DND-41 (cell line): ENCODE measurements at regions not wholly inside any gene's neighbourhood (a gene's known extent, or its start where the extent isn't known, plus 50 kb on each side); places are given as distances from the start of the nearest gene placed in this dataset.
"Not testable (repeated sequence)": the region's sequence is repeated elsewhere in the genome, so short reads cannot be mapped to it uniquely, and the experiment has no call there.

ENCODE experiments used
- ATAC-seq: fragments of 200-7000 bp; cut with Tn5 transposase; 3 replicates; pipeline ENCODE4 v1.9.1; 2021; ENCODE audit warnings: low read depth; ENCODE audit not compliant: insufficient read depth
- DNase-seq: peaks from one replicate; pipeline ENCODE4 v3.0.0-alpha.2; 2020
- H2AFZ ChIP-seq: 2 replicates; pipeline ENCODE4 v1.6.0; 2012; ENCODE audit warnings: low read depth, low read length
- H3K27ac ChIP-seq: 2 replicates; pipeline ENCODE4 v1.5.1; 2012; ENCODE audit warnings: low read length, inconsistent platforms
- H3K27me3 ChIP-seq: fragments of 200-600 bp; sonication (generic); 2 replicates; pipeline ENCODE4 v1.6.0; 2012; ENCODE audit warnings: low read length, mild to moderate bottlenecking, inconsistent platforms; ENCODE audit not compliant: insufficient read depth, poor library complexity
- H3K36me3 ChIP-seq: 2 replicates; pipeline ENCODE4 v1.5.1; 2012; ENCODE audit warnings: low read length, inconsistent platforms; ENCODE audit not compliant: insufficient read depth
- H3K4me1 ChIP-seq: 2 replicates; pipeline ENCODE4 v1.5.1; 2012; ENCODE audit warnings: mild to moderate bottlenecking, low read length; ENCODE audit not compliant: insufficient read depth
- H3K4me2 ChIP-seq: 2 replicates; pipeline ENCODE4 v1.6.0; 2012; ENCODE audit warnings: mild to moderate bottlenecking, moderate library complexity, low read length, inconsistent platforms; ENCODE audit not compliant: insufficient read depth
- H3K4me3 ChIP-seq, 2 experiments: fragments of 200-600 bp in 1 of 2; shearing (Covaris generic) in 1 of 2; 2 replicates each; pipeline ENCODE4 v1.5.1; 2012 to 2016; ENCODE audit warnings: inconsistent platforms in 2 of 2, low read length in 2 of 2, mild to moderate bottlenecking in 2 of 2, low read depth in 1 of 2, moderate library complexity in 1 of 2
- H3K79me2 ChIP-seq: 2 replicates; pipeline ENCODE4 v1.6.0; 2012; ENCODE audit warnings: low read length, inconsistent platforms; ENCODE audit not compliant: insufficient read depth
- H3K9ac ChIP-seq: 2 replicates; pipeline ENCODE4 v1.6.0; 2012; ENCODE audit warnings: low read depth, mild to moderate bottlenecking, inconsistent platforms, low read length, moderate library complexity
- H3K9me3 ChIP-seq: 2 replicates; pipeline ENCODE4 v1.5.1; 2012; ENCODE audit warnings: low read length, moderate library complexity, mild to moderate bottlenecking, inconsistent platforms; ENCODE audit not compliant: insufficient read depth, severe bottlenecking
- H4K20me1 ChIP-seq: 2 replicates; pipeline ENCODE4 v1.6.0; 2012; ENCODE audit warnings: low read length; ENCODE audit not compliant: insufficient read depth
- CTCF ChIP-seq: IDR thresholded peaks from 2 replicates; pipeline ENCODE4 v1.5.1; 2012; ENCODE audit warnings: borderline replicate concordance, low read length, moderate library complexity, mild to moderate bottlenecking; ENCODE audit not compliant: poor library complexity, severe bottlenecking; ENCODE audit errors: extremely low read depth
- EZH2 ChIP-seq: IDR thresholded peaks from 3 replicates; pipeline ENCODE4 v1.6.1; 2012; ENCODE audit warnings: borderline replicate concordance, low read depth, mild to moderate bottlenecking, moderate library complexity, low read length, inconsistent platforms; ENCODE audit not compliant: severe bottlenecking

DNA sequence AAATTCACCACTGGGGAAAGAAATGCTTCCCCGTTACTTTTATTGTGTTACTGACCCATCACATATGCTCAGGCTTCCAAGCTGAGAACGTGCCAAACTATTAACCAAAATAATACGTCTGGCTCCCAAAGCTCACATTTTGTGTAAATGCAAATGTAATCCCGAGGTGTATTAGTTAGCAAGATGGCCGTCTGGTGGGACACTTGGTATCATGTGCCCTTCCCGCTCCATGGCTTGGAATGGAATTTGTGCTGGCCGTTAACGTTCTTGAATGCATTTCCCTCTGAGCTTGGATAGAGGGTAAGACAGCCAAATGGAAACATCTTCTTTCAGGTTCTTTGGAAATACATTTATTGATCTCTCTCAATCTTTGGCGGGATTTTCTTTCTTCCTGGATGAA, 105.0 kb downstream of the MFAP3L start:
- Histone ChIP-seq H3K4me1 (no peaks in the 10 kb centered on the region), H3K4me2 (no peak overlapping the region), H3K4me3 (no peak overlapping the region), H2AFZ (no peak overlapping the region), H3K9me3 (no peaks in the 10 kb centered on the region), H3K27ac (no peak overlapping the region), H3K27me3 (no peaks in the 10 kb centered on the region), H3K36me3 (no peaks in the 10 kb centered on the region), H4K20me1 (no peaks in the 10 kb centered on the region), H3K79me2 (no peaks in the 10 kb centered on the region), H3K9ac (no peak overlapping the region)
- ATAC-seq: no peak
- no peak for DNase-seq
- TF ChIP-seq EZH2 (no peak), CTCF (no peak)

- H3K9ac ChIP-seq, H3K4me3 ChIP-seq, H3K36me3 ChIP-seq, H2AFZ ChIP-seq, H3K4me1 ChIP-seq, H3K27ac ChIP-seq, H3K9me3 ChIP-seq, DNase-seq, H3K27me3 ChIP-seq, H4K20me1 ChIP-seq, H3K4me2 ChIP-seq, H3K79me2 ChIP-seq, ATAC-seq: not testable (repeated sequence)
These were observed 106.7 kb downstream of the MFAP3L start for GRCh38 chr4:169919194-169920124.

DNA sequence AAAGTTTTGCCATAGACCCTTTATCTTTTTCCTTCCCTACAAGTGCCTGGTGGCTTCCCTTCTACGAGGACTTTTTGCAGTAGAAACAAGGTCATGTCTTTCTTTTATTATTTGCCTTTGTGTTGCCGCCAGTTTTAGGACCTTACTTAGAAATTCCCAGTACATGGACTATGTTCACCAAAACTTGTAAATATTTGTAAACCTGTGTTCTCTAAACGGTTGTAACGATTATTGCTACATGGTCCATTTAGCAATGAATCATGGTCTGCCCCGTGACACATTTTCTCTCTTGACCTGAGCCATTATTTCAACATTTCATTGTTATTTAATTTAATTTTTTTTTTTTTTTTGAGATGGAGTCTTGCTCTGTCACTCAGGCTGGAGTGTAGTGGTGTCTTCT, 110.7 kb downstream of the MFAP3L start:
- H3K4me3 ChIP-seq: no peak overlapping the region
- DNase-seq (no peak), ATAC-seq (no peak)
- H3K27ac ChIP-seq: no peak overlapping the region
- H3K9ac ChIP-seq: no peak overlapping the region
- no peaks in the 10 kb centered on the region for H3K9me3 ChIP-seq
- no peaks in the 10 kb centered on the region for H3K79me2 ChIP-seq
- H3K27me3 ChIP-seq: no peaks in the 10 kb centered on the region
- no peak overlapping the region for H2AFZ ChIP-seq
- H3K36me3 ChIP-seq: no peaks in the 10 kb centered on the region
- no peak overlapping the region for H3K4me2 ChIP-seq
- H4K20me1 ChIP-seq: no peaks in the 10 kb centered on the region
- H3K4me1 ChIP-seq: no peaks in the 10 kb centered on the region
- TF ChIP-seq EZH2: no peak
- TF ChIP-seq CTCF: no peak

DNA sequence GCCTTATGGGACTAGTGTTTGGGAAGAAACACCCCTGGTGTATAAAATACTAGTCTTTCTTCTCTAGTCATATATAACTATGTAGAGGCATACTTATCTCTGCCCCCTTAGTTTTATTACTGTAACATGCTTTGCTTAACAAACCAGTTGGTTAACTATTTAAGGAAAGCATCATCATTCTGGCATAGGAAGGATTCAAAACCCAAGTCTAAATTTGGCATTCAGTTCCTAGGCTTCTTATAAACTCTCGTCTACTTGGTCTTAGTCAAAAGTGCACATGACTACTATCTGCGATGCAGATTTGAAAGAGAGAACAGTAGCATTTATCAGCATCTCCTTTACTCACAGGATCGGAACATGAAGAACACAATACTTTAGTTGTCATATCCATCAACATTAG, 111.3 kb downstream of the MFAP3L start:
- Histone ChIP-seq H2AFZ (no peak overlapping the region), H3K4me2 (no peak overlapping the region), H3K27ac (no peak overlapping the region), H3K9me3 (no peaks in the 10 kb centered on the region), H3K9ac (no peak overlapping the region), H3K4me1 (no peaks in the 10 kb centered on the region), H3K4me3 (no peak overlapping the region), H4K20me1 (no peaks in the 10 kb centered on the region), H3K79me2 (no peaks in the 10 kb centered on the region), H3K36me3 (no peaks in the 10 kb centered on the region), H3K27me3 (no peaks in the 10 kb centered on the region)
- no peak for ATAC-seq
- no peak for DNase-seq
- TF ChIP-seq EZH2 (no peak), CTCF (no peak)
